SK-N-SH (cell line): ENCODE measurements at regions not wholly inside any gene's neighbourhood (a gene's known extent, or its start where the extent isn't known, plus 50 kb on each side); places are given as distances from the start of the nearest gene placed in this dataset.

Experiments used
- CTCF ChIA-PET: fragments of 300-600, 350-600 bp; formaldehyde crosslinking; extraction: SDS; loops from one replicate; lab custom pipeline; 2021; lab: Yijun Ruan, JAX
- POLR2A ChIA-PET: fragments of 350-600 bp; sonication (Branson Sonifier 250); formaldehyde crosslinking; extraction: SDS; loops from one replicate; lab custom pipeline; 2020; ENCODE audit warnings: antibody characterized with exemption, inconsistent platforms; lab: Yijun Ruan, JAX
- DNase-seq: peaks from one replicate; pipeline ENCODE4 v3.0.0; 2012
- H2AFZ ChIP-seq: fragments of 200-600 bp; sonication (generic); 2 replicates; pipeline ENCODE4 v1.8.1; 2016; ENCODE audit warnings: antibody characterized with exemption, mild to moderate bottlenecking, low read depth
- H3F3A ChIP-seq: fragments of 200-600 bp; sonication (generic); replicated peaks from 2 replicates; pipeline ENCODE3; 2016; ENCODE audit warnings: antibody characterized with exemption, mild to moderate bottlenecking; ENCODE audit not compliant: insufficient read depth
- H3K27ac ChIP-seq, 2 experiments: fragments of 200-500 bp in 1 of 2; fragments of 200-600 bp in 1 of 2; sonication (Bioruptor generic) in 1 of 2; sonication (generic), shearing (Covaris generic) in 1 of 2; 2 replicates each; pipeline versions ENCODE4 v1.5.1 to v1.6.1; 2014 to 2016; ENCODE audit warnings: low read depth in 2 of 2, inconsistent platforms in 1 of 2, low read length in 1 of 2, mild to moderate bottlenecking in 1 of 2, mixed read lengths in 1 of 2
- H3K27me3 ChIP-seq: fragments of 200-600 bp; sonication (generic), shearing (Covaris generic); 2 replicates; pipeline ENCODE4 v1.6.1; 2016; ENCODE audit warnings: mixed run types; ENCODE audit not compliant: insufficient read depth
- H3K36me3 ChIP-seq, 2 experiments: fragments of 200-500 bp in 1 of 2; fragments of 200-600 bp in 1 of 2; sonication (Bioruptor generic) in 1 of 2; sonication (generic) in 1 of 2; replicated peaks in 1 of 2; 2 replicates each; pipeline versions ENCODE3 to v1.5.1; 2014 to 2016; ENCODE audit warnings: low read length in 1 of 2, mild to moderate bottlenecking in 1 of 2; ENCODE audit not compliant: insufficient read depth in 2 of 2, control insufficient read depth in 1 of 2
- H3K4me1 ChIP-seq, 2 experiments: fragments of 200-500 bp in 1 of 2; fragments of 200-600 bp in 1 of 2; sonication (Bioruptor generic) in 1 of 2; sonication (generic), shearing (Covaris generic) in 1 of 2; 2 replicates each; pipeline versions ENCODE4 v1.5.1 to v1.6.1; 2014 to 2016; ENCODE audit warnings: low read depth in 1 of 2, low read length in 1 of 2, mixed run types in 1 of 2; ENCODE audit not compliant: insufficient read depth in 2 of 2, control insufficient read depth in 1 of 2
- H3K4me2 ChIP-seq: fragments of 200-600 bp; sonication (generic), shearing (Covaris generic); 2 replicates; pipeline ENCODE4 v1.6.1; 2017; ENCODE audit warnings: mixed run types
- H3K4me3 ChIP-seq, 2 experiments: fragments of 200-500 bp in 1 of 2; fragments of 200-600 bp in 1 of 2; sonication (Bioruptor generic) in 1 of 2; sonication (generic), shearing (Covaris generic) in 1 of 2; 2 replicates each; pipeline versions ENCODE4 v1.5.1 to v1.8.1; 2014 to 2016; ENCODE audit warnings: low read depth in 2 of 2, inconsistent platforms in 1 of 2, low read length in 1 of 2, mild to moderate bottlenecking in 1 of 2, mixed read lengths in 1 of 2, moderate library complexity in 1 of 2
- H3K79me2 ChIP-seq: fragments of 200-600 bp; sonication (generic); 2 replicates; pipeline ENCODE4 v1.8.1; 2017; ENCODE audit warnings: mild to moderate bottlenecking; ENCODE audit not compliant: insufficient read depth
- H3K9ac ChIP-seq: fragments of 200-600 bp; sonication (generic); 2 replicates; pipeline ENCODE4 v1.6.1; 2017; ENCODE audit warnings: mixed run types
- H3K9me2 ChIP-seq: fragments of 200-600 bp; sonication (generic); 2 replicates; pipeline ENCODE4 v1.6.1; 2017; ENCODE audit warnings: mixed run types
- H3K9me3 ChIP-seq: fragments of 200-600 bp; sonication (generic); 2 replicates; pipeline ENCODE4 v1.6.1; 2017; ENCODE audit warnings: mixed run types, mild to moderate bottlenecking, moderate library complexity
- H4K20me1 ChIP-seq: fragments of 200-600 bp; sonication (generic); 2 replicates; pipeline ENCODE4 v1.6.1; 2017; ENCODE audit warnings: mild to moderate bottlenecking, mixed run types; ENCODE audit not compliant: insufficient read depth
- FOXJ3 ChIP-seq: sonication (generic); formaldehyde crosslinking; IDR thresholded peaks from 2 replicates; pipeline ENCODE4 v1.5.1; 2020; ENCODE audit warnings: mild to moderate bottlenecking, missing genetic modification reagents
- FOXM1 ChIP-seq: IDR thresholded peaks from 2 replicates; pipeline ENCODE4 v1.4.0; 2012; ENCODE audit warnings: low read depth, mild to moderate bottlenecking
- GATA2 ChIP-seq: sonication (generic); formaldehyde crosslinking; IDR thresholded peaks from 2 replicates; pipeline ENCODE4 v1.5.0; 2020; ENCODE audit warnings: mild to moderate bottlenecking, missing genetic modification reagents
- JUND ChIP-seq: IDR thresholded peaks from 2 replicates; pipeline ENCODE4 v1.4.0; 2012
- MAX ChIP-seq: IDR thresholded peaks from 2 replicates; pipeline ENCODE4 v1.4.0; 2012; ENCODE audit warnings: low read depth
- NFIC ChIP-seq: IDR thresholded peaks from 2 replicates; pipeline ENCODE4 v1.4.0; 2012; ENCODE audit warnings: borderline replicate concordance
- NRF1 ChIP-seq: IDR thresholded peaks from 2 replicates; pipeline ENCODE4 v1.6.1; 2012; ENCODE audit warnings: low read depth, mild to moderate bottlenecking, low read length
- RCOR1 ChIP-seq: fragments of 150-350 bp; IDR thresholded peaks from 2 replicates; pipeline ENCODE4 v1.6.1; 2017; ENCODE audit warnings: antibody characterized with exemption, low read length
- SIN3A ChIP-seq: IDR thresholded peaks from 2 replicates; pipeline ENCODE4 v1.6.1; 2012; ENCODE audit warnings: low read depth, mild to moderate bottlenecking, low read length, moderate library complexity, borderline replicate concordance
- SMC3 ChIP-seq: IDR thresholded peaks from 2 replicates; pipeline ENCODE4 v1.6.1; 2012; ENCODE audit warnings: low read depth, low read length, improper control_type of control experiment
- TCF12 ChIP-seq: IDR thresholded peaks from 2 replicates; pipeline ENCODE4 v1.4.0; 2012
- TEAD4 ChIP-seq: IDR thresholded peaks from 2 replicates; pipeline ENCODE4 v1.4.0; 2012; ENCODE audit warnings: mild to moderate bottlenecking, borderline replicate concordance; ENCODE audit not compliant: insufficient read depth
- USF1 ChIP-seq: IDR thresholded peaks from 2 replicates; pipeline ENCODE4 v1.4.0; 2012; ENCODE audit warnings: low read depth, borderline replicate concordance
- USF2 ChIP-seq: fragments of 150-350 bp; IDR thresholded peaks from 2 replicates; pipeline ENCODE4 v1.6.1; 2017; ENCODE audit warnings: antibody characterized with exemption, low read length, low read depth, borderline replicate concordance
- YY1 ChIP-seq: IDR thresholded peaks from 2 replicates; pipeline ENCODE4 v1.4.0; 2012; ENCODE audit warnings: low read depth, mild to moderate bottlenecking
- WGBS: methylation state at CpG from one replicate; pipeline ENCODE4 v1.1.6; 2017; ENCODE audit warnings: low lambda C conversion rate; 5-methylcytosine and 5-hydroxymethylcytosine counted together
- TF ChIP-seq, protein P1 (sequence below): fragments of 150-350 bp; IDR thresholded peaks from 2 replicates; pipeline ENCODE4 v1.6.1; 2016; ENCODE audit warnings: mild to moderate bottlenecking, low read depth, low read length
- TF ChIP-seq, protein P2 (sequence below): IDR thresholded peaks from 2 replicates; pipeline ENCODE4; 2012
- TF ChIP-seq, protein P3 (sequence below): IDR thresholded peaks from 2 replicates; pipeline ENCODE4 v1.6.1; 2012; ENCODE audit warnings: mild to moderate bottlenecking, low read depth, low read length, moderate library complexity

- H3K27ac ChIP-seq, result no peak overlapping the region
- no peaks in the 10 kb centered on the region for H3K36me3 ChIP-seq
- H3K9me3 ChIP-seq, result no peaks in the 10 kb centered on the region
- no peaks in the 10 kb centered on the region for H3K79me2 ChIP-seq
- H3K9me2 ChIP-seq, result no peaks in the 10 kb centered on the region
- H3K4me2 ChIP-seq, result no peak overlapping the region
- H3F3A ChIP-seq, result no peaks in the 10 kb centered on the region
- 33% methylated on average over 3 of the region's 3 CpGs for WGBS
- no peak overlapping the region for H3K9ac ChIP-seq
- no peaks in the 10 kb centered on the region for H4K20me1 ChIP-seq
- POLR2A ChIA-PET, result no interaction called here
- H2AFZ ChIP-seq, result no peak overlapping the region
- TF ChIP-seq SMC3 (no peak), YY1 (no peak), TCF12 (no peak), MAX (no peak), USF1 (no peak), FOXJ3 (no peak), JUND (no peak)
- TF ChIP-seq, protein P1, sequence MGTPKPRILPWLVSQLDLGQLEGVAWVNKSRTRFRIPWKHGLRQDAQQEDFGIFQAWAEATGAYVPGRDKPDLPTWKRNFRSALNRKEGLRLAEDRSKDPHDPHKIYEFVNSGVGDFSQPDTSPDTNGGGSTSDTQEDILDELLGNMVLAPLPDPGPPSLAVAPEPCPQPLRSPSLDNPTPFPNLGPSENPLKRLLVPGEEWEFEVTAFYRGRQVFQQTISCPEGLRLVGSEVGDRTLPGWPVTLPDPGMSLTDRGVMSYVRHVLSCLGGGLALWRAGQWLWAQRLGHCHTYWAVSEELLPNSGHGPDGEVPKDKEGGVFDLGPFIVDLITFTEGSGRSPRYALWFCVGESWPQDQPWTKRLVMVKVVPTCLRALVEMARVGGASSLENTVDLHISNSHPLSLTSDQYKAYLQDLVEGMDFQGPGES, result no peak
- TF ChIP-seq, protein P2, sequence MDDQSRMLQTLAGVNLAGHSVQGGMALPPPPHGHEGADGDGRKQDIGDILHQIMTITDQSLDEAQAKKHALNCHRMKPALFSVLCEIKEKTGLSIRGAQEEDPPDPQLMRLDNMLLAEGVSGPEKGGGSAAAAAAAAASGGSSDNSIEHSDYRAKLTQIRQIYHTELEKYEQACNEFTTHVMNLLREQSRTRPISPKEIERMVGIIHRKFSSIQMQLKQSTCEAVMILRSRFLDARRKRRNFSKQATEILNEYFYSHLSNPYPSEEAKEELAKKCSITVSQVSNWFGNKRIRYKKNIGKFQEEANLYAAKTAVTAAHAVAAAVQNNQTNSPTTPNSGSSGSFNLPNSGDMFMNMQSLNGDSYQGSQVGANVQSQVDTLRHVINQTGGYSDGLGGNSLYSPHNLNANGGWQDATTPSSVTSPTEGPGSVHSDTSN, result no peak
- TF ChIP-seq, all 33 proteins: peak for 0
- CTCF ChIA-PET, result no interaction called here
- Histone ChIP-seq H3K4me1 (no peaks in the 10 kb centered on the region), H3K27me3 (no peaks in the 10 kb centered on the region), H3K4me3 (no peak overlapping the region)
- DNase-seq, result no peak
Observed at GRCh38 chr3:66907136-66907535, 91.0 kb upstream of the KBTBD8 start.

DNA sequence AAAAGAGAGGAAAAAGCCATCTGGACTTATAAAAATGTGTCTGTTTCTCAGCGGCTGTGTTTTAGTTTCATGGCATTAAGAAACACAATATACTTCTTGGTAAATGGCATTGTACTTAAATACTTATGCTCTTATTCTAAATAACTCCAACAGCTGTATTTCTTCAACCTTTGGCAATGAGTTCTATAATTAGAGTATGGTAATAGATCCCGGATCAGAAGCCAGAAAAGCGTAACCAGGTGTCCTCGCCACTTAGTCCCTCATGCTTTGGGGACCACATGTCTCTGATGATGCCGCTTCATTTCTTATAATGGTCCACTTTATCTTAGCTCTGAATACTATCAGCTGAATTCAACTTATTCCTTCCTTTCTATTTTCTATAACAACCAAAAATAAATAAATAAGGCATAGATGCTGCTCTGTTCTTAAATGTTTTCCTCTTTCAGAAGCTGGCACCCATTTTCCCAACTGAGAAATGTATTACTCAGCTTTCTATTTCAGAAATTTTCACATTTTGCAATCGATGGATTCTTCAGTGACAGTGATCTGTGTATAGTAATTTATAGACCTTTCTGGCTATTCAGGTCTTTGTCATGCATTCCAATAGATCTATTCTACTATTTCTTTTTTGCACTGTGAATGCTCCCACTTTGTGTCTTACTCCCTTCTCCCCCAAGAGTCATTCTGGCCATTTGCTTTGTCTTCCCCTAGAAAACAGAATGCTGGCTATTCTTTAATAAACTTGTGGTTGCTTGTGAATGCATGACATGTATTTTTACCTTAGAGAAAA, 87.6 kb upstream of the KBTBD8 start:
- Histone ChIP-seq H4K20me1 (no peaks in the 10 kb centered on the region), H3K79me2 (no peaks in the 10 kb centered on the region), H3K4me3 (no peak overlapping the region), H3K9ac (no peak overlapping the region), H3F3A (no peaks in the 10 kb centered on the region), H3K4me1 (no peaks in the 10 kb centered on the region), H3K9me3 (no peaks in the 10 kb centered on the region), H3K27me3 (no peaks in the 10 kb centered on the region), H3K9me2 (no peaks in the 10 kb centered on the region), H3K36me3 (no peaks in the 10 kb centered on the region), H2AFZ (no peak overlapping the region), H3K4me2 (no peak overlapping the region), H3K27ac (no peak overlapping the region)
- WGBS, result 32% methylated on average over 6 of the region's 6 CpGs
- ChIA-PET CTCF (no interaction called here), POLR2A (no interaction called here)
- no peak for DNase-seq
- TF ChIP-seq SIN3A (no peak), NFIC (no peak), USF2 (no peak), TEAD4 (no peak), FOXM1 (no peak), YY1 (no peak), GATA2 (CRISPR knock-in tag) (no peak), NRF1 (no peak), RCOR1 (no peak)
- TF ChIP-seq, protein P3, sequence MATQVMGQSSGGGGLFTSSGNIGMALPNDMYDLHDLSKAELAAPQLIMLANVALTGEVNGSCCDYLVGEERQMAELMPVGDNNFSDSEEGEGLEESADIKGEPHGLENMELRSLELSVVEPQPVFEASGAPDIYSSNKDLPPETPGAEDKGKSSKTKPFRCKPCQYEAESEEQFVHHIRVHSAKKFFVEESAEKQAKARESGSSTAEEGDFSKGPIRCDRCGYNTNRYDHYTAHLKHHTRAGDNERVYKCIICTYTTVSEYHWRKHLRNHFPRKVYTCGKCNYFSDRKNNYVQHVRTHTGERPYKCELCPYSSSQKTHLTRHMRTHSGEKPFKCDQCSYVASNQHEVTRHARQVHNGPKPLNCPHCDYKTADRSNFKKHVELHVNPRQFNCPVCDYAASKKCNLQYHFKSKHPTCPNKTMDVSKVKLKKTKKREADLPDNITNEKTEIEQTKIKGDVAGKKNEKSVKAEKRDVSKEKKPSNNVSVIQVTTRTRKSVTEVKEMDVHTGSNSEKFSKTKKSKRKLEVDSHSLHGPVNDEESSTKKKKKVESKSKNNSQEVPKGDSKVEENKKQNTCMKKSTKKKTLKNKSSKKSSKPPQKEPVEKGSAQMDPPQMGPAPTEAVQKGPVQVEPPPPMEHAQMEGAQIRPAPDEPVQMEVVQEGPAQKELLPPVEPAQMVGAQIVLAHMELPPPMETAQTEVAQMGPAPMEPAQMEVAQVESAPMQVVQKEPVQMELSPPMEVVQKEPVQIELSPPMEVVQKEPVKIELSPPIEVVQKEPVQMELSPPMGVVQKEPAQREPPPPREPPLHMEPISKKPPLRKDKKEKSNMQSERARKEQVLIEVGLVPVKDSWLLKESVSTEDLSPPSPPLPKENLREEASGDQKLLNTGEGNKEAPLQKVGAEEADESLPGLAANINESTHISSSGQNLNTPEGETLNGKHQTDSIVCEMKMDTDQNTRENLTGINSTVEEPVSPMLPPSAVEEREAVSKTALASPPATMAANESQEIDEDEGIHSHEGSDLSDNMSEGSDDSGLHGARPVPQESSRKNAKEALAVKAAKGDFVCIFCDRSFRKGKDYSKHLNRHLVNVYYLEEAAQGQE, result no peak
- TF ChIP-seq, protein P1, result no peak
